HUES6 (cell line): ENCODE measurements at regions not wholly inside any gene's neighbourhood (a gene's known extent, or its start where the extent isn't known, plus 50 kb on each side); places are given as distances from the start of the nearest gene placed in this dataset.

Experiments
- H3K27ac ChIP-seq: 2 replicates; pipeline ENCODE4 v1.7.0; 2013; ENCODE audit warnings: low read depth, mild to moderate bottlenecking, low read length, inconsistent platforms
- H3K27me3 ChIP-seq: 2 replicates; pipeline ENCODE4 v1.6.1; 2013; ENCODE audit warnings: low read length; ENCODE audit not compliant: control insufficient read depth, insufficient read depth
- H3K36me3 ChIP-seq: 2 replicates; pipeline ENCODE4 v1.6.1; 2013; ENCODE audit warnings: low read length; ENCODE audit not compliant: control insufficient read depth, insufficient read depth
- H3K4me1 ChIP-seq: 2 replicates; pipeline ENCODE4 v1.6.1; 2013; ENCODE audit warnings: low read length; ENCODE audit not compliant: control insufficient read depth, insufficient read depth
- H3K4me3 ChIP-seq: 2 replicates; pipeline ENCODE4 v1.5.1; 2013; ENCODE audit warnings: low read depth, low read length
- H3K9ac ChIP-seq: one replicate; pipeline ENCODE4 v1.6.1; 2013; ENCODE audit warnings: mild to moderate bottlenecking, low read length
- H3K9me3 ChIP-seq: 2 replicates; pipeline ENCODE4 v1.6.1; 2013; ENCODE audit warnings: low read depth, low read length; ENCODE audit not compliant: control insufficient read depth, insufficient read depth

- no peak overlapping the region for H3K27ac ChIP-seq
- H3K27me3 ChIP-seq, result no peaks in the 10 kb centered on the region
Observed at GRCh38 chr2:111627256-111627655, 256.7 kb downstream of the ANAPC1 start.

DNA sequence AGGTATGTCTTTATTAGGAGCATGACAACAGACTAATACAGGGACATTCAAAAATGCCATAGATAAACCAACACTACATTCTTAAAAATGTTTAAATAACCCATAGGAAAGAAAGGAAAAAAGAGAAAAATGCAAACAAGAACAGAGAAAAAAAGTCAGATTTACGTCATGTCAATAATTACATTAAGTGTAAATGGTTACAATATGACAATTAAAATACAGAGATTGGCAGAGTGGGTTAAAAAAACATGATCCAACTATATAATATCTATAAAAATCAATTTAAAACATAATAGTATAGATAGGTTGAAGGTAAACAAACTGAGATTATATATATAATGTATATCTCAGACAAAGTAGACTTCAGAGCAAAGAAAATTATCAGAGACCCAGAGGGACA, 255.8 kb downstream of the ANAPC1 start:
- Histone ChIP-seq H3K27me3 (no peaks in the 10 kb centered on the region), H3K36me3 (no peaks in the 10 kb centered on the region)

More at GRCh38 chr2:111627256-111627655, 256.7 kb downstream of the ANAPC1 start:
- Histone ChIP-seq H3K4me1 (no peaks in the 10 kb centered on the region), H3K4me3 (no peak overlapping the region), H3K36me3 (no peaks in the 10 kb centered on the region), H3K9me3 (peaks cover 21% of the 10 kb centered on the region), H3K9ac (no peak overlapping the region)

GRCh38 chr2:111629983-111630382, 254.0 kb downstream of the ANAPC1 start:
- no peaks in the 10 kb centered on the region for H3K27me3 ChIP-seq
- no peaks in the 10 kb centered on the region for H3K4me1 ChIP-seq
- H3K4me3 ChIP-seq, result no peak overlapping the region
- no peak overlapping the region for H3K27ac ChIP-seq
- peaks cover 21% of the 10 kb centered on the region for H3K9me3 ChIP-seq
- H3K9ac ChIP-seq, result no peak overlapping the region
- no peaks in the 10 kb centered on the region for H3K36me3 ChIP-seq

More for the DNA sequence above, 255.8 kb downstream of the ANAPC1 start:
- Histone ChIP-seq H3K4me3 (no peak overlapping the region), H3K9ac (no peak overlapping the region), H3K9me3 (peaks cover 21% of the 10 kb centered on the region), H3K4me1 (no peaks in the 10 kb centered on the region), H3K27ac (no peak overlapping the region)

DNA sequence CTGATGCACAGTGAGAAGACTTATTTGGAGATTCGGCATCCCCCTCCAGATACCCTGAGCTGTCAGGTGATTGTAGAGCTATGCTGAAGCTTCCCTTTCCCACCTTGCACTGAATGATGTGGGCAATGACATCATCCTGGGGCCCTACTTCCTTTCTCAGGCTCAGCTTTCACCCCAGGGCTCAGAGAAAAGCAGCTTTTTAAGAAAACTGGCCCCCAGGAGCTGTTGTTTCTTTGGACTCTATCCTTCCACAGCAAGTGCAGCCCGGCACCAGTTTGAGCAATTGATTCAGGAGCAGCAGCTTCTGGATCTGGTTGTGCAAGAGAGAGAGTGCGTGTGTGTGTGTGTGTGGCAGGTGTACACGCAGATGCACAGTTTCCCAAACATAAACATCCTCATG, 251.3 kb downstream of the ANAPC1 start:
- no peaks in the 10 kb centered on the region for H3K27me3 ChIP-seq
- H3K36me3 ChIP-seq, result no peaks in the 10 kb centered on the region
- no peaks in the 10 kb centered on the region for H3K4me1 ChIP-seq
- H3K27ac ChIP-seq, result no peak overlapping the region
- H3K9ac ChIP-seq, result no peak overlapping the region
- no peak overlapping the region for H3K4me3 ChIP-seq
- peaks cover 23% of the 10 kb centered on the region for H3K9me3 ChIP-seq

- no peaks in the 10 kb centered on the region for H3K4me1 ChIP-seq
- H3K4me3 ChIP-seq, result no peak overlapping the region
- H3K9me3 ChIP-seq, result peaks cover 18% of the 10 kb centered on the region
- H3K36me3 ChIP-seq, result no peaks in the 10 kb centered on the region
- no peak overlapping the region for H3K27ac ChIP-seq
- no peaks in the 10 kb centered on the region for H3K27me3 ChIP-seq
- H3K9ac ChIP-seq, result no peak overlapping the region
Observed at GRCh38 chr2:111633189-111633588, 250.8 kb downstream of the ANAPC1 start.

DNA sequence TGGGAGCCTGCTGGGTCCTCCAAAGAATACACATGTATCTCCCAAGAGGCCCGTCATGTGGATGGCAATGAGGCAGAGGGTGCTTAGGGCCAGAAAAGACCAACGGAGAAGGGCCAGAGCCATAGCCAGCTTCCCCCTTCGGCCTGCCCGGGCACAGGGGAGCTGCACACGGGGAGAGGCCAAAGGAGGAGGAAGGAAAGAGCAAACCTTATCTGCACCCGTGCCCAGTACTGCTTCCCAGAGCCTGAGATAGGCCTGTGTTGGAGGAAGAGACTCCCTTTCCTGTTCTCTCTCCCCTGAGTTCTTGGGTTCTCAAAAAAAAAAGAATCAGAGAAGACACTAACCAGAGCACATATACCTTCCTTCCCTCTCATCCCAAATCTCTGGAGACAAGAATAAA, 250.3 kb downstream of the ANAPC1 start:
- no peaks in the 10 kb centered on the region for H3K4me1 ChIP-seq
- no peak overlapping the region for H3K27ac ChIP-seq
- no peaks in the 10 kb centered on the region for H3K36me3 ChIP-seq
- no peak overlapping the region for H3K4me3 ChIP-seq
- peaks cover 16% of the 10 kb centered on the region for H3K9me3 ChIP-seq
- H3K27me3 ChIP-seq, result no peaks in the 10 kb centered on the region
- H3K9ac ChIP-seq, result no peak overlapping the region

GRCh38 chr2:111634050-111634794, 249.8 kb downstream of the ANAPC1 start:
- no peaks in the 10 kb centered on the region for H3K4me1 ChIP-seq
- H3K27me3 ChIP-seq, result no peaks in the 10 kb centered on the region
- H3K9ac ChIP-seq, result no peak overlapping the region
- H3K9me3 ChIP-seq, result peaks cover 14% of the 10 kb centered on the region
- no peak overlapping the region for H3K27ac ChIP-seq
- no peaks in the 10 kb centered on the region for H3K36me3 ChIP-seq
- H3K4me3 ChIP-seq, result no peak overlapping the region

DNA sequence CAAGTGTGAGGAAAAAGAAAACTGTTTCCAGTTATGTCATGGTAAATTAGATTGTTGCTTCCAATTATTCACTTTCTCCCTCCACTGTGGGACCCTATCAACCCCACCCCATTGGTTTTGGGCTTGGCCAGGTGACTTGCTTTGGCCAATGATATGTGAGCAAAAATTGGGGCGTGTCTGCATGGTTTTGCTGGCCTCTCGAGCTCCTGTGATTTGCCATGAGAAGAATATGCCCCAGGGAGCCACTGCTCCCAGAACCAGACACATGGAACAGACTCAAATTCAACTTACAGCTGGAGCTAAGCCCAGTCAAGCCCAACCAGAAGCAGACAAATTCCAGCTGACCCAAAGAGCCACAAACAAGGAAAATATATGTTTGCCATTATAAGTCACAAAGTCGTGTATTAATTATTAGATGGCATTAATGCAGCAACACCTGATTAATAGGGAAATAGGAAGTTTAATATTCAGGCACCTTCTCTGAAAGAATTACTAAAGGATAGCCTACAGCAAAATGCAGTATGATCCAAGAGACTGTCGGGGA, 248.9 kb downstream of the ANAPC1 start:
- no peaks in the 10 kb centered on the region for H3K27me3 ChIP-seq
- no peaks in the 10 kb centered on the region for H3K4me1 ChIP-seq
- H3K9me3 ChIP-seq, result peaks cover 9% of the 10 kb centered on the region
- no peaks in the 10 kb centered on the region for H3K36me3 ChIP-seq
- H3K9ac ChIP-seq, result no peak overlapping the region
- no peak overlapping the region for H3K4me3 ChIP-seq
- no peak overlapping the region for H3K27ac ChIP-seq

GRCh38 chr2:111636905-111637304, 247.1 kb downstream of the ANAPC1 start:
- H3K27ac ChIP-seq, result no peak overlapping the region
- H3K4me1 ChIP-seq, result no peaks in the 10 kb centered on the region
- H3K27me3 ChIP-seq, result no peaks in the 10 kb centered on the region
- H3K36me3 ChIP-seq, result no peaks in the 10 kb centered on the region
- no peak overlapping the region for H3K4me3 ChIP-seq
- peaks cover 2% of the 10 kb centered on the region for H3K9me3 ChIP-seq
- no peak overlapping the region for H3K9ac ChIP-seq

GRCh38 chr2:111638274-111638877, 245.6 kb downstream of the ANAPC1 start:
- Histone ChIP-seq H3K36me3 (no peaks in the 10 kb centered on the region), H3K27me3 (no peaks in the 10 kb centered on the region), H3K27ac (no peak overlapping the region), H3K4me1 (no peaks in the 10 kb centered on the region), H3K4me3 (no peak overlapping the region), H3K9me3 (peaks cover 2% of the 10 kb centered on the region), H3K9ac (no peak overlapping the region)

DNA sequence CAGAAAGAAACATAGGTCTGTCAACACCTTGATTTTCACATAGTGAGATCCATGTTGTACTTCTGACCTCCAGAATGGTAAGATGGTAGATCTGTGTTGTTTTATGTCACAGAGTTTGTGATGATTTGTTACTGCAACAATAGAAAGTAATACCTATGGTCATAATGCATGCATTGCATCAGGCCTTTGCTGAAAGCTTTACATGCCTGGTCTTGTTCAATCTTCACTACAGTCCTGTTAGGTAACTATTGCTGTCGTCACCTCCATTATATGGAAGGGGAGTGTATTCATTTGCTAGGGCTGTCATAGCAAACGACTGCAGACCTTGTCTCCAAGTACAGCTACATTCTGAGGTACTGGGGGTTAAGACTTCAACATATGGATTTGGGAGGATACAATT, 243.5 kb downstream of the ANAPC1 start:
- Histone ChIP-seq H3K4me1 (no peaks in the 10 kb centered on the region), H3K9me3 (peaks cover 2% of the 10 kb centered on the region), H3K4me3 (no peak overlapping the region), H3K27ac (no peak overlapping the region), H3K27me3 (no peaks in the 10 kb centered on the region), H3K9ac (no peak overlapping the region), H3K36me3 (no peaks in the 10 kb centered on the region)
